ENCODE measurements at regions not wholly inside any gene's neighbourhood (a gene's known extent, or its start where the extent isn't known, plus 50 kb on each side); places are given as distances from the start of the nearest gene placed in this dataset.

- TF ChIP-seq EZH2phosphoT487 (IDR thresholded peaks at IDR 0.05; ENCODE audit: low read depth) = no peak
- TF ChIP-seq CTCF (IDR thresholded peaks at IDR 0.05; ENCODE audit: low read depth, low read length) = no peak
- no peaks in the 10 kb centered on the region for H3K9me3 ChIP-seq (ENCODE audit: insufficient read depth, low read length)
These were observed 130.2 kb downstream of the HTR1B start for GRCh38 chr6:77332915-77333623.

GRCh38 chr6:77326711-77327110 is 136.6 kb downstream of the HTR1B start:
- H4K20me1 ChIP-seq (ENCODE audit: insufficient read depth, low read length) = no peaks in the 10 kb centered on the region
- H3K79me2 ChIP-seq (ENCODE audit: low read length) = no peaks in the 10 kb centered on the region
- no peaks in the 10 kb centered on the region for H3K27me3 ChIP-seq (ENCODE audit: low read depth, low read length)
- H3K4me1 ChIP-seq (ENCODE audit: low read length) = no peaks in the 10 kb centered on the region
- no peak overlapping the region for H3K27ac ChIP-seq (ENCODE audit: low read length)
- H3K9me3 ChIP-seq (ENCODE audit: insufficient read depth, low read length) = no peaks in the 10 kb centered on the region
- H3K36me3 ChIP-seq (replicated peaks; ENCODE audit: low read depth, low read length) = no peaks in the 10 kb centered on the region
- no peak overlapping the region for H2AFZ ChIP-seq (ENCODE audit: low read depth, low read length)
- TF ChIP-seq EZH2phosphoT487 (IDR thresholded peaks at IDR 0.05; ENCODE audit: low read depth) (no peak), CTCF (IDR thresholded peaks at IDR 0.05; ENCODE audit: low read depth, low read length) (no peak)
- H3K4me3 ChIP-seq (ENCODE audit: low read length) = no peak overlapping the region
- no peak overlapping the region for H3K9ac ChIP-seq (ENCODE audit: low read length)
- H3K4me2 ChIP-seq (ENCODE audit: low read length) = no peak overlapping the region

More at GRCh38 chr6:77332915-77333623, 130.2 kb downstream of the HTR1B start:
- Histone ChIP-seq H3K79me2 (ENCODE audit: low read length) (no peaks in the 10 kb centered on the region), H3K4me2 (ENCODE audit: low read length) (no peak overlapping the region), H3K36me3 (replicated peaks; ENCODE audit: low read depth, low read length) (no peaks in the 10 kb centered on the region), H3K9ac (ENCODE audit: low read length) (no peak overlapping the region), H3K4me3 (ENCODE audit: low read length) (no peak overlapping the region), H3K4me1 (ENCODE audit: low read length) (no peaks in the 10 kb centered on the region), H3K27me3 (ENCODE audit: low read depth, low read length) (no peaks in the 10 kb centered on the region), H3K27ac (ENCODE audit: low read length) (no peak overlapping the region), H4K20me1 (ENCODE audit: insufficient read depth, low read length) (no peaks in the 10 kb centered on the region), H2AFZ (ENCODE audit: low read depth, low read length) (no peak overlapping the region)

DNA sequence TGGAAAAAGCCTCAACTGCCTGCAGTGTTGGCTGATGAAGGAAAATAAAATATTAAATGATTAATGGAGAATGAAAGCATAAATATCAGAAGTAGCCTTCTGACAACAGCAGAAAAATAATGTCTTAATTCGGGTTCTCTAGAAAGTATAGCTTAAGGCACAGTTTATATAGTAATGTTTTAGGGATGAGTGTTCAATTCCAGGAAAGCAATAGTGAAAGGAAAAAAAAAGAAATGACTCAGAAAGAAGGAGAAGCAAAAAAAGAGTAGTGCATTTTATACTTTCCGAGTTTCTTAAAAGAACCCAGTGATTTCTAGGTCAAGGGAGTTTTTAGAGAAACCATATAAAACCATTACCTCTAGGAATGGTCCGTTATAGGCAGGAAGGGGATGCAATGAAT is 137.3 kb downstream of the HTR1B start:
- no peaks in the 10 kb centered on the region for H3K79me2 ChIP-seq (ENCODE audit: low read length)
- H3K4me1 ChIP-seq (ENCODE audit: low read length) = no peaks in the 10 kb centered on the region
- no peaks in the 10 kb centered on the region for H3K36me3 ChIP-seq (replicated peaks; ENCODE audit: low read depth, low read length)
- H3K4me2 ChIP-seq (ENCODE audit: low read length) = no peak overlapping the region
- H3K9me3 ChIP-seq (ENCODE audit: insufficient read depth, low read length) = no peaks in the 10 kb centered on the region
- H4K20me1 ChIP-seq (ENCODE audit: insufficient read depth, low read length) = no peaks in the 10 kb centered on the region
- H3K27ac ChIP-seq (ENCODE audit: low read length) = no peak overlapping the region
- H3K9ac ChIP-seq (ENCODE audit: low read length) = no peak overlapping the region
- H3K27me3 ChIP-seq (ENCODE audit: low read depth, low read length) = no peaks in the 10 kb centered on the region
- TF ChIP-seq EZH2phosphoT487 (IDR thresholded peaks at IDR 0.05; ENCODE audit: low read depth) (no peak), CTCF (IDR thresholded peaks at IDR 0.05; ENCODE audit: low read depth, low read length) (no peak)
- H2AFZ ChIP-seq (ENCODE audit: low read depth, low read length) = no peak overlapping the region
- H3K4me3 ChIP-seq (ENCODE audit: low read length) = no peak overlapping the region

DNA sequence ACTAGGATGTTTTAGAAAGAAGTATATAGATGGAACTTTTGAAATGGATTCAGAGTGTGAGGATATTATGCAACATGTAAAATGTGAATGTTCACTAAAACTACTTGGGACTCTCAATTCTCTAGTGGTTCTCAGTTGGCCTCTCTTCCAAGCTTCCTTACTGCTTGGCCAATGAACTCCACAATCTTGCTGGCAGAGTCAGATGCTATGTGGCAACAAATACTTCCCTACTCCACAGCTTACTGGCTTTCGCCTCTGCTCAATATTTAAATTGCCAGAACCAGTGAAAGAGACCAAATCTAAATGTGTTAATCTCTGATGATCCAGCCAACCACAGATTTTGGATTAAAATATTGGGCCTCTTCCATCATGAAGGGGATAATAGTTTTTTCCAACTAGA is 138.4 kb downstream of the HTR1B start:
- no peaks in the 10 kb centered on the region for H3K79me2 ChIP-seq (ENCODE audit: low read length)
- H2AFZ ChIP-seq (ENCODE audit: low read depth, low read length) = no peak overlapping the region
- no peaks in the 10 kb centered on the region for H3K36me3 ChIP-seq (replicated peaks; ENCODE audit: low read depth, low read length)
- no peak overlapping the region for H3K4me2 ChIP-seq (ENCODE audit: low read length)
- no peak overlapping the region for H3K4me3 ChIP-seq (ENCODE audit: low read length)
- H3K9me3 ChIP-seq (ENCODE audit: insufficient read depth, low read length) = no peaks in the 10 kb centered on the region
- H3K9ac ChIP-seq (ENCODE audit: low read length) = no peak overlapping the region
- H3K27ac ChIP-seq (ENCODE audit: low read length) = no peak overlapping the region
- H4K20me1 ChIP-seq (ENCODE audit: insufficient read depth, low read length) = no peaks in the 10 kb centered on the region
- H3K4me1 ChIP-seq (ENCODE audit: low read length) = no peaks in the 10 kb centered on the region
- TF ChIP-seq EZH2phosphoT487 (IDR thresholded peaks at IDR 0.05; ENCODE audit: low read depth) (no peak), CTCF (IDR thresholded peaks at IDR 0.05; ENCODE audit: low read depth, low read length) (no peak)
- no peaks in the 10 kb centered on the region for H3K27me3 ChIP-seq (ENCODE audit: low read depth, low read length)

Measured in OCI-LY3 (cell line).